ENCODE measurements at regions not wholly inside any gene's neighbourhood (a gene's known extent, or its start where the extent isn't known, plus 50 kb on each side); places are given as distances from the start of the nearest gene placed in this dataset.

- 94 to 96% methylated on average over 3 of the region's 3 CpGs for WGBS, 2 experiments (ENCODE audit: low coverage in 1 of 2, low lambda C conversion rate in 2 of 2, missing lambda C conversion rate in 2 of 2)
- in situ Hi-C loops (cut with MboI) = no loop called here
- Histone ChIP-seq H3K9me3 (ENCODE audit: low read depth) (no peaks in the 10 kb centered on the region), H3F3A (ENCODE audit: insufficient read depth) (peaks cover 6% of the 10 kb centered on the region), H3K27me3 (replicated peaks; ENCODE audit: insufficient read depth) (no peaks in the 10 kb centered on the region), H3K79me2 (ENCODE audit: insufficient read depth) (no peaks in the 10 kb centered on the region), H4K20me1 (ENCODE audit: insufficient read depth) (no peaks in the 10 kb centered on the region), H3K4me1 (ENCODE audit: insufficient read depth) (peaks cover 15% of the 10 kb centered on the region), H3K9ac (no peak overlapping the region), H3K4me2 (ENCODE audit: unreplicated experiment) (no peak overlapping the region), H3K36me3 (ENCODE audit: low read depth) (no peaks in the 10 kb centered on the region), H3K9me2 (ENCODE audit: insufficient read depth) (no peaks in the 10 kb centered on the region), H3K4me3 (no peak overlapping the region), H3K27ac (no peak overlapping the region), H2AFZ (peak overlapping the region; percentile 7; the same call in 1 of the 2 replicates)
- TF ChIP-seq EZH2 (IDR thresholded peaks at IDR 0.05; ENCODE audit: insufficient read depth, poor library complexity, severe bottlenecking) (no peak), EZH2phosphoT487 (IDR thresholded peaks at IDR 0.05; ENCODE audit: insufficient read depth, low read depth) (no peak)
- no peak for DNase-seq
Measured at GRCh38 chr15:95127356-95127755, 896.0 kb downstream of the MCTP2 start.

GRCh38 chr15:95129574-95129973 lies 898.2 kb downstream of the MCTP2 start:
- Histone ChIP-seq H2AFZ (0 out of 2 replicates have a peak overlapping the region, but pooled peaks have one; percentile 38), H3K4me3 (no peak overlapping the region), H3K9ac (no peak overlapping the region), H3K4me1 (ENCODE audit: insufficient read depth) (peaks cover 38% of the 10 kb centered on the region), H3K4me2 (ENCODE audit: unreplicated experiment) (no peak overlapping the region), H3K79me2 (ENCODE audit: insufficient read depth) (no peaks in the 10 kb centered on the region), H3F3A (ENCODE audit: insufficient read depth) (peaks cover 26% of the 10 kb centered on the region), H3K27ac (no peak overlapping the region), H3K27me3 (replicated peaks; ENCODE audit: insufficient read depth) (no peaks in the 10 kb centered on the region), H4K20me1 (ENCODE audit: insufficient read depth) (no peaks in the 10 kb centered on the region), H3K9me3 (ENCODE audit: low read depth) (no peaks in the 10 kb centered on the region), H3K9me2 (ENCODE audit: insufficient read depth) (no peaks in the 10 kb centered on the region), H3K36me3 (ENCODE audit: low read depth) (no peaks in the 10 kb centered on the region)
- in situ Hi-C loops (cut with MboI) = no loop called here
- WGBS, 2 experiments (ENCODE audit: low coverage in 1 of 2, low lambda C conversion rate in 2 of 2, missing lambda C conversion rate in 2 of 2) = 17 to 19% methylated on average over 4 of the region's 4 CpGs
- TF ChIP-seq EZH2phosphoT487 (IDR thresholded peaks at IDR 0.05; ENCODE audit: insufficient read depth, low read depth) (no peak), EZH2 (IDR thresholded peaks at IDR 0.05; ENCODE audit: insufficient read depth, poor library complexity, severe bottlenecking) (no peak)
- peak; percentile 50 for DNase-seq

DNA sequence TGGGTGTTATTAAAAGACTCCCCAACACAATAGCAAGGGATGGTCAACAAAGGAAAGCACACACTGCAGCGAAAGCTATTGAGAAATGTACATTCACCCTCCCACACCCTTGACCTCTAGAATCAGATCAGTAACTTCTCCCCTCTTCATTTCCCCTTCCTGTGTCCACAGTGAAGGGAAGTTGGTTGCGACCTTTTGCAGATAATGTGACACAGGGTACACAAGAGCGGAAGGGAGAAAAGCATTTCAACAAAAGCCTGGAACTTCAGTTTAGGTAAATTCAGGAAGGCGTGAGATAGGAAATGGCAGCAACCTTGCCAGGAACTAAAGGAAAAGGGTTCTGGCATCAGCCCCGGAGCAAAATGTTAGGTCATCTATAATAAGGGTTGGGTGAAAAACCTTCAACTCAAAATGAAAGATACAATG lies 899.8 kb downstream of the MCTP2 start:
- H3F3A ChIP-seq (ENCODE audit: insufficient read depth) = peaks cover 28% of the 10 kb centered on the region

DNA sequence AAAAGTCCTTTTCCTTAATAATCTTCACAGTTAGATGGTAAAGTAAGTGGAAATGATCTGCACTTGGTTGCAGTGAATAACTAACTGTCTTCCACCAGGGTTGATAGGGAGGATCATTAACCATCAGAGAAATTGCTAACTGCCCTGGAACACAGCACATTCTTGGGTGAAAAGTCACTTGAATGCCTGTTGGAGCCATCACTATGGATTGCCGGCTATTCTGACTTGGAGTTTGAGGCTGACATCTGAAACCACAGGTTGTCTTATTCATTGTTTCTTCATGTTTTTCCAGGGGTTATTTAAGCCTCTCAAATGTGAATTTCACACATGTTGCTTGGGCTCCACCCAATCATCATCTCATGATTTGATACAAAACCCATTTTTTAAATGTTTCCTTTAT lies 901.4 kb downstream of the MCTP2 start:
- 0% methylated on average over 1 of the region's 1 CpG for WGBS, 2 experiments (ENCODE audit: low coverage in 1 of 2, low lambda C conversion rate in 2 of 2, missing lambda C conversion rate in 2 of 2)
- H3K9ac ChIP-seq = no peak overlapping the region

More for the DNA sequence above, 899.8 kb downstream of the MCTP2 start:
- no peaks in the 10 kb centered on the region for H3K36me3 ChIP-seq (ENCODE audit: low read depth)
- no peak overlapping the region for H2AFZ ChIP-seq
- 88 to 89% methylated on average over 5 of the region's 5 CpGs for WGBS, 2 experiments (ENCODE audit: low coverage in 1 of 2, low lambda C conversion rate in 2 of 2, missing lambda C conversion rate in 2 of 2)
- no peak for TF ChIP-seq EZH2phosphoT487 (IDR thresholded peaks at IDR 0.05; ENCODE audit: insufficient read depth, low read depth)
- H3K9me2 ChIP-seq (ENCODE audit: insufficient read depth) = no peaks in the 10 kb centered on the region
- no peak overlapping the region for H3K27ac ChIP-seq
- peaks cover 41% of the 10 kb centered on the region for H3K4me1 ChIP-seq (ENCODE audit: insufficient read depth)
- no peaks in the 10 kb centered on the region for H3K9me3 ChIP-seq (ENCODE audit: low read depth)
- no peaks in the 10 kb centered on the region for H3K27me3 ChIP-seq (replicated peaks; ENCODE audit: insufficient read depth)
- H3K4me2 ChIP-seq (ENCODE audit: unreplicated experiment) = no peak overlapping the region
- no peak overlapping the region for H3K4me3 ChIP-seq
- DNase-seq = no peak
- no peaks in the 10 kb centered on the region for H4K20me1 ChIP-seq (ENCODE audit: insufficient read depth)
- in situ Hi-C loops (cut with MboI) = no loop called here
- no peaks in the 10 kb centered on the region for H3K79me2 ChIP-seq (ENCODE audit: insufficient read depth)
- H3K9ac ChIP-seq = no peak overlapping the region

More for the DNA sequence above, 901.4 kb downstream of the MCTP2 start:
- no peaks in the 10 kb centered on the region for H3K36me3 ChIP-seq (ENCODE audit: low read depth)
- peak overlapping the region; percentile 74 for H3K4me2 ChIP-seq (ENCODE audit: unreplicated experiment)
- H3K4me1 ChIP-seq (ENCODE audit: insufficient read depth) = peaks cover 41% of the 10 kb centered on the region
- peaks cover 28% of the 10 kb centered on the region for H3F3A ChIP-seq (ENCODE audit: insufficient read depth)
- H2AFZ ChIP-seq = no peak overlapping the region
- peak overlapping the region; percentile 31 for H3K27ac ChIP-seq
- no peaks in the 10 kb centered on the region for H3K79me2 ChIP-seq (ENCODE audit: insufficient read depth)
- H3K9me2 ChIP-seq (ENCODE audit: insufficient read depth) = no peaks in the 10 kb centered on the region
- H3K9me3 ChIP-seq (ENCODE audit: low read depth) = no peaks in the 10 kb centered on the region
- H3K27me3 ChIP-seq (replicated peaks; ENCODE audit: insufficient read depth) = no peaks in the 10 kb centered on the region
- H3K4me3 ChIP-seq = peak overlapping the region; percentile 33; the same call in 1 of the 2 replicates
- DNase-seq = peak; percentile 85
- H4K20me1 ChIP-seq (ENCODE audit: insufficient read depth) = no peaks in the 10 kb centered on the region
- in situ Hi-C loops (cut with MboI) = no loop called here
- no peak for TF ChIP-seq EZH2phosphoT487 (IDR thresholded peaks at IDR 0.05; ENCODE audit: insufficient read depth, low read depth)
- no peak for TF ChIP-seq EZH2 (IDR thresholded peaks at IDR 0.05; ENCODE audit: insufficient read depth, poor library complexity, severe bottlenecking)

All from GM23248 (cell line).